ENCODE measurements at regions not wholly inside any gene's neighbourhood (a gene's known extent, or its start where the extent isn't known, plus 50 kb on each side); places are given as distances from the start of the nearest gene placed in this dataset.

GRCh38 chr1:188096521-188096920, 1267.8 kb downstream of the PLA2G4A start:
- no peak for DNase-seq (ENCODE audit: low read depth)
- H3K4me3 ChIP-seq (ENCODE audit: low read length): no peak overlapping the region
- TF ChIP-seq CTCF (conservative IDR thresholded peaks at IDR 0.05; ENCODE audit: low read depth, low read length): no peak

GRCh38 chr1:188117436-188117835, 1288.7 kb downstream of the PLA2G4A start:
- no peak for TF ChIP-seq CTCF (conservative IDR thresholded peaks at IDR 0.05; ENCODE audit: low read depth, low read length)
- no peak overlapping the region for H3K4me3 ChIP-seq (ENCODE audit: low read length)
- no peak for DNase-seq (ENCODE audit: low read depth)

- DNase-seq (ENCODE audit: low read depth): no peak
- H3K4me3 ChIP-seq (ENCODE audit: low read length): no peak overlapping the region
- no peak for TF ChIP-seq CTCF (conservative IDR thresholded peaks at IDR 0.05; ENCODE audit: low read depth, low read length)
These were observed 1293.9 kb downstream of the PLA2G4A start for GRCh38 chr1:188122646-188123045.

GRCh38 chr1:188127507-188127906, 1298.8 kb downstream of the PLA2G4A start:
- DNase-seq (ENCODE audit: low read depth): no peak
- no peak for TF ChIP-seq CTCF (conservative IDR thresholded peaks at IDR 0.05; ENCODE audit: low read depth, low read length)
- no peak overlapping the region for H3K4me3 ChIP-seq (ENCODE audit: low read length)

- peak; percentile 21 for TF ChIP-seq CTCF (conservative IDR thresholded peaks at IDR 0.05; ENCODE audit: low read depth, low read length)
- no peak for DNase-seq (ENCODE audit: low read depth)
- H3K4me3 ChIP-seq (ENCODE audit: low read length): no peak overlapping the region
These were observed 1300.0 kb downstream of the PLA2G4A start for GRCh38 chr1:188128761-188129160.

- peak; percentile 80 for DNase-seq (ENCODE audit: low read depth)
- TF ChIP-seq CTCF (conservative IDR thresholded peaks at IDR 0.05; ENCODE audit: low read depth, low read length): no peak
- H3K4me3 ChIP-seq (ENCODE audit: low read length): no peak overlapping the region
These were observed 1301.4 kb downstream of the PLA2G4A start for GRCh38 chr1:188129856-188130838.

GRCh38 chr1:188137221-188137620, 1308.5 kb downstream of the PLA2G4A start:
- H3K4me3 ChIP-seq (ENCODE audit: low read length): no peak overlapping the region
- no peak for DNase-seq (ENCODE audit: low read depth)
- TF ChIP-seq CTCF (conservative IDR thresholded peaks at IDR 0.05; ENCODE audit: low read depth, low read length): no peak

All from retinal pigment epithelial cell (primary cell).